ENCODE measurements at regions not wholly inside any gene's neighbourhood (a gene's known extent, or its start where the extent isn't known, plus 50 kb on each side); places are given as distances from the start of the nearest gene placed in this dataset.

DNA sequence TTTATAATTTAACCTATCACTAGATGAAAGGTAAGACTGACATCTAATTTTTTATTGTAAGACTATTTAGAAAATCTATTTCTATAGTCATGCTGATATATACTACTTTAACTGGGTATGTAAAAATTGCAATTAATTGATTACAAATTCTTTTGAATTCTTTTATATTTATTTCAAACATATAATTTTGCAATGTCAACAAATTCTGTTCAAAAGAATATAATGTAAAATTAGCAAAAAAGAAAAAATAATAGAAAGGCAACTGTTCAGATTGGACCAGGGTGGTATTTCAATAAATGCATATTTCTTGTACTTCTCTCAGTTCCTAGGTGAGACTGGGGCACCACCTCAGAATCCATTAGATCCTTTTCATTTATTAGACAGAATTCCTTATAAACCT, 1053.5 kb upstream of the FBXO33 start:
- Mint-ChIP-seq H3K36me3 (ENCODE audit: unreplicated experiment) (no peaks in the 10 kb centered on the region), H3K9me3 (ENCODE audit: unreplicated experiment) (peaks cover 2% of the 10 kb centered on the region), H3K27ac (ENCODE audit: unreplicated experiment) (no peak overlapping the region), H3K4me1 (ENCODE audit: low read depth, unreplicated experiment) (no peaks in the 10 kb centered on the region), H3K4me3 (ENCODE audit: unreplicated experiment) (no peak overlapping the region), H3K27me3 (ENCODE audit: unreplicated experiment) (no peaks in the 10 kb centered on the region)
- DNase-seq: no peak
- TF ChIP-seq, protein P1, sequence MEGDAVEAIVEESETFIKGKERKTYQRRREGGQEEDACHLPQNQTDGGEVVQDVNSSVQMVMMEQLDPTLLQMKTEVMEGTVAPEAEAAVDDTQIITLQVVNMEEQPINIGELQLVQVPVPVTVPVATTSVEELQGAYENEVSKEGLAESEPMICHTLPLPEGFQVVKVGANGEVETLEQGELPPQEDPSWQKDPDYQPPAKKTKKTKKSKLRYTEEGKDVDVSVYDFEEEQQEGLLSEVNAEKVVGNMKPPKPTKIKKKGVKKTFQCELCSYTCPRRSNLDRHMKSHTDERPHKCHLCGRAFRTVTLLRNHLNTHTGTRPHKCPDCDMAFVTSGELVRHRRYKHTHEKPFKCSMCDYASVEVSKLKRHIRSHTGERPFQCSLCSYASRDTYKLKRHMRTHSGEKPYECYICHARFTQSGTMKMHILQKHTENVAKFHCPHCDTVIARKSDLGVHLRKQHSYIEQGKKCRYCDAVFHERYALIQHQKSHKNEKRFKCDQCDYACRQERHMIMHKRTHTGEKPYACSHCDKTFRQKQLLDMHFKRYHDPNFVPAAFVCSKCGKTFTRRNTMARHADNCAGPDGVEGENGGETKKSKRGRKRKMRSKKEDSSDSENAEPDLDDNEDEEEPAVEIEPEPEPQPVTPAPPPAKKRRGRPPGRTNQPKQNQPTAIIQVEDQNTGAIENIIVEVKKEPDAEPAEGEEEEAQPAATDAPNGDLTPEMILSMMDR (IDR thresholded peaks at IDR 0.05; ENCODE audit: partially characterized antibody, unreplicated experiment): no peak

DNA sequence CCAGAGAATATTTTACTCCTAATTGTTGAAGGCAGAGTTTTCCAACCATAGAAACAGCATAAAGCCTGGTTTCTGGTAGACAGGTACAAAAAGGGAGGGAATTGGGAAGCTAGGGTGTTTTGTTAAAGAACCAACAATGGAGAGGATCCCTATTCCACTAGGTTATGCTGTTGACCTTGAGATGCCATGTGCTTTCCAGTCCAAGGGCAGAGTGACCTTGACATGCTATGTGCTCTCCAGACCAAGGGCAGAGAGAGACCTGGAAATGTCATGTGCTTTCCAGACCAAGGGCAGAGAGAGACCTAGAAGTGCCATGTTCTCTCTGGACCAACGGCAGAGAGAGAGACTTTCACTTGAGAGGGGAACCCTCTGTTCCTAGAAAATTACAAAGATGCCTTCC, 1043.8 kb upstream of the FBXO33 start:
- no peak overlapping the region for H3K4me3 Mint-ChIP-seq (ENCODE audit: unreplicated experiment)
- peaks cover 21% of the 10 kb centered on the region for H3K36me3 Mint-ChIP-seq (ENCODE audit: unreplicated experiment)
- no peak overlapping the region for H3K27ac Mint-ChIP-seq (ENCODE audit: unreplicated experiment)
- H3K9me3 Mint-ChIP-seq (ENCODE audit: unreplicated experiment): peaks cover 8% of the 10 kb centered on the region
- H3K27me3 Mint-ChIP-seq (ENCODE audit: unreplicated experiment): no peaks in the 10 kb centered on the region
- TF ChIP-seq, protein P1 (IDR thresholded peaks at IDR 0.05; ENCODE audit: partially characterized antibody, unreplicated experiment): no peak
- no peak for DNase-seq
- H3K4me1 Mint-ChIP-seq (ENCODE audit: low read depth, unreplicated experiment): no peaks in the 10 kb centered on the region

DNA sequence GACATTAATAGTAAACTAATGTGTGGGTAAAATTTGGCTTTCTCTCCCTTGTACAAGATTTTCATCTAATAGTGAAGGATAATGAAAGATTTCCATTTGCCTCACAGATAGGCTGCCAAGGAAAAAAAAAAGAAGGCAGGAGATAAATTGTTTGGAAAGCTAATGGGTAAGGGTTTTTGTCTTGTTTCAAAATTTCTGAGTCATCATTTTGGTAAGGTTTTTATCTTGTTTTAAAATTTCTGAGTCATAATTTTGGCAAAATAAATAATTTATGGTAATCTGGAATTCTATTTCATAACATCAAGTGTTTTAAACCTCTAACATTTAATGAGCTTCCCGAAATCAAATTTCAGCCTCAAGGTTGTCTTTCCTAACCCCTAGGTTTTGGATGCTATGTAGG, 1035.7 kb upstream of the FBXO33 start:
- no peak for DNase-seq
- Mint-ChIP-seq H3K27me3 (ENCODE audit: unreplicated experiment) (peaks cover 2% of the 10 kb centered on the region), H3K27ac (ENCODE audit: unreplicated experiment) (no peak overlapping the region), H3K4me1 (ENCODE audit: low read depth, unreplicated experiment) (no peaks in the 10 kb centered on the region), H3K4me3 (ENCODE audit: unreplicated experiment) (no peak overlapping the region), H3K36me3 (ENCODE audit: unreplicated experiment) (peaks cover 26% of the 10 kb centered on the region), H3K9me3 (ENCODE audit: unreplicated experiment) (peaks cover 8% of the 10 kb centered on the region)
- TF ChIP-seq, protein P1 (IDR thresholded peaks at IDR 0.05; ENCODE audit: partially characterized antibody, unreplicated experiment): no peak

DNA sequence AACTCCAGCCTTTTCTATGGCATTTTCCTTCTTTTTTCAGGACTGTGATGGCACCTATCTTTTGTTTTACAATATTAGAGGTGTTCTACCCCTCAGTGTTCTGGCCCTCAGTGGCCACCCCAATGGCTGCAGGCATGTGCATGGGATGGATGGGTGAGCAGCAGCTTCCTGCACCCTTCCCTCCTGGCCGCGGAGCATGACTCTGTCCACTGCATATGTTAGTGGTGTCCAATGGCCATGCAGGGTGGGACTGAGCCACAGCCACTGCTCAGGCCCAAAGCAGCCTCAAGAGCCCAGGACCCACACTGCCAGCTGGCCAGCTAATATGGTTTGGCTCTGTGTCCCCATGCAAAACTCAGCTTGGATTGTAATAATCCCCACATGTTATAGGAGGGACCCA, 1032.3 kb upstream of the FBXO33 start:
- Mint-ChIP-seq H3K27me3 (ENCODE audit: unreplicated experiment) (peaks cover 2% of the 10 kb centered on the region), H3K4me1 (ENCODE audit: low read depth, unreplicated experiment) (no peaks in the 10 kb centered on the region), H3K36me3 (ENCODE audit: unreplicated experiment) (peaks cover 15% of the 10 kb centered on the region), H3K9me3 (ENCODE audit: unreplicated experiment) (peaks cover 6% of the 10 kb centered on the region), H3K4me3 (ENCODE audit: unreplicated experiment) (no peak overlapping the region), H3K27ac (ENCODE audit: unreplicated experiment) (no peak overlapping the region)
- TF ChIP-seq, protein P1 (IDR thresholded peaks at IDR 0.05; ENCODE audit: partially characterized antibody, unreplicated experiment): no peak
- no peak for DNase-seq

DNA sequence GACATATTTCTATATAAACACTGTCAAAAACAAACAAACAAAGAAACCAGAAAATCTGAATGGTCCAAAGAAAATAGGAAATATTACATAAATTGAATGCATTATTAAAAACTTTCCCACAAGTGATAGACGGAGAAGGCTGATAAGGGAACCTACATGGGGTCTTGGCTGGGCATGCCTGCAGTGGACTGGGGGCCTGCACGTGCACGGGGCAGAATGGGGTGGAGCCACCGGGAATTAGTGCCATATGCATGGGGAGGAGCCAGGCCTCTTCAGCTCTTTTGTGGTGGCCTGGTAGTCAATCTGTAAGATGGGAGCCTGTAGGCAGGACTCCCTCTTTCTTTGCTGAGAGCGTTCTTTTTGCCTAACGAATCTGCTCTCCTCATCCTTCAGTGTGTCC, 1031.7 kb upstream of the FBXO33 start:
- no peak for DNase-seq
- Mint-ChIP-seq H3K9me3 (ENCODE audit: unreplicated experiment) (peaks cover 6% of the 10 kb centered on the region), H3K27ac (ENCODE audit: unreplicated experiment) (no peak overlapping the region), H3K4me3 (ENCODE audit: unreplicated experiment) (no peak overlapping the region), H3K4me1 (ENCODE audit: low read depth, unreplicated experiment) (no peaks in the 10 kb centered on the region), H3K36me3 (ENCODE audit: unreplicated experiment) (peaks cover 15% of the 10 kb centered on the region), H3K27me3 (ENCODE audit: unreplicated experiment) (peaks cover 2% of the 10 kb centered on the region)
- TF ChIP-seq, protein P1 (IDR thresholded peaks at IDR 0.05; ENCODE audit: partially characterized antibody, unreplicated experiment): no peak

Measured in glutamatergic neuron (in vitro differentiated cells).